ENCODE measurements at regions not wholly inside any gene's neighbourhood (a gene's known extent, or its start where the extent isn't known, plus 50 kb on each side); places are given as distances from the start of the nearest gene placed in this dataset.

- no peak for TF ChIP-seq YY1 (IDR thresholded peaks at IDR 0.05; ENCODE audit: low read depth, low read length)
- TF ChIP-seq EZH2 (IDR thresholded peaks at IDR 0.05; ENCODE audit: low read depth, low read length, severe bottlenecking): no peak
These were observed 126.3 kb upstream of the KLF3 start (continued) for GRCh38 chr4:38537666-38538065.
